Neuronal stem cell (in vitro differentiated cells): ENCODE measurements at regions not wholly inside any gene's neighbourhood (a gene's known extent, or its start where the extent isn't known, plus 50 kb on each side); places are given as distances from the start of the nearest gene placed in this dataset.
"Not testable (repeated sequence)": the region's sequence is repeated elsewhere in the genome, so short reads cannot be mapped to it uniquely, and the experiment has no call there.

Experiments
- DNase-seq: peaks from one replicate; pipeline ENCODE4 v3.0.0-alpha.2; 2013; ENCODE audit warnings: low spot score
- H2AFZ ChIP-seq: one replicate; pipeline ENCODE4 v1.6.1; 2013; ENCODE audit warnings: mild to moderate bottlenecking, low read length, inconsistent platforms
- H2AK5ac ChIP-seq: 2 replicates; pipeline ENCODE4 v1.6.1; 2013; ENCODE audit warnings: low read depth, mild to moderate bottlenecking, inconsistent platforms, low read length, moderate library complexity, mixed read lengths
- H2BK120ac ChIP-seq: 2 replicates; pipeline ENCODE4 v1.6.1; 2013; ENCODE audit warnings: low read depth, mild to moderate bottlenecking, inconsistent platforms, low read length, moderate library complexity, mixed read lengths
- H2BK12ac ChIP-seq: one replicate; pipeline ENCODE4 v1.6.1; 2013; ENCODE audit warnings: low read length, inconsistent platforms
- H2BK15ac ChIP-seq: 2 replicates; pipeline ENCODE4 v1.6.1; 2013; ENCODE audit warnings: mild to moderate bottlenecking, low read length, inconsistent platforms, mixed read lengths
- H2BK5ac ChIP-seq: one replicate; pipeline ENCODE4 v1.6.1; 2013; ENCODE audit warnings: inconsistent platforms, mild to moderate bottlenecking, low read length, moderate library complexity
- H3K14ac ChIP-seq: one replicate; pipeline ENCODE4 v1.6.1; 2013; ENCODE audit warnings: low read length, inconsistent platforms
- H3K18ac ChIP-seq: 2 replicates; pipeline ENCODE4 v1.6.1; 2013; ENCODE audit warnings: low read length, inconsistent platforms
- H3K23ac ChIP-seq: 2 replicates; pipeline ENCODE4 v1.6.1; 2013; ENCODE audit warnings: low read depth, mild to moderate bottlenecking, mixed read lengths, low read length, inconsistent platforms; ENCODE audit not compliant: poor library complexity
- H3K27ac ChIP-seq: replicated peaks from 3 replicates; pipeline ENCODE4 v1.5.1; 2013; ENCODE audit warnings: low read length, inconsistent platforms
- H3K27me3 ChIP-seq, 3 experiments: 2 replicates each; pipeline ENCODE4 v1.6.1; 2013; ENCODE audit warnings: low read length in 3 of 3, mild to moderate bottlenecking in 2 of 3, inconsistent platforms in 1 of 3, low read depth in 1 of 3, mixed read lengths in 1 of 3, moderate library complexity in 1 of 3; ENCODE audit not compliant: control insufficient read depth in 3 of 3, insufficient read depth in 3 of 3
- H3K36me3 ChIP-seq, 2 donors: replicated peaks in 1 of 2; 2 replicates each; pipeline ENCODE4 v1.6.1; 2013; ENCODE audit warnings: low read length in 2 of 2; ENCODE audit not compliant: control insufficient read depth in 2 of 2, insufficient read depth in 2 of 2
- H3K4ac ChIP-seq: 2 replicates; pipeline ENCODE4 v1.6.1; 2013; ENCODE audit warnings: inconsistent platforms, mild to moderate bottlenecking, low read length, moderate library complexity
- H3K4me1 ChIP-seq, 2 donors: 1 replicate in 1 of 2; 2 replicates in 1 of 2; pipeline ENCODE4 v1.6.1; 2013; ENCODE audit warnings: low read length in 2 of 2, low read depth in 1 of 2; ENCODE audit not compliant: control insufficient read depth in 2 of 2, insufficient read depth in 1 of 2
- H3K4me2 ChIP-seq: one replicate; pipeline ENCODE4 v1.6.1; 2013; ENCODE audit warnings: mild to moderate bottlenecking, low read length, inconsistent platforms; ENCODE audit not compliant: insufficient read depth, poor library complexity, severe bottlenecking
- H3K4me3 ChIP-seq, 2 donors: 2 replicates each; pipeline ENCODE4 v1.5.1; 2013; ENCODE audit warnings: low read length in 2 of 2, mild to moderate bottlenecking in 2 of 2, inconsistent platforms in 1 of 2, moderate library complexity in 1 of 2
- H3K79me1 ChIP-seq: one replicate; pipeline ENCODE4 v1.6.1; 2013; ENCODE audit warnings: low read depth, mild to moderate bottlenecking, inconsistent platforms, low read length, moderate library complexity
- H3K9ac ChIP-seq: one replicate; pipeline ENCODE4 v1.6.1; 2013; ENCODE audit warnings: mild to moderate bottlenecking, low read depth, low read length, inconsistent platforms; ENCODE audit not compliant: poor library complexity
- H3K9me3 ChIP-seq, 2 donors: replicated peaks in 1 of 2; 2 replicates each; pipeline versions ENCODE3 to v1.6.1; 2013; ENCODE audit warnings: low read length in 2 of 2, mild to moderate bottlenecking in 2 of 2, inconsistent platforms in 1 of 2, low read depth in 1 of 2, mixed read lengths in 1 of 2, moderate library complexity in 1 of 2; ENCODE audit not compliant: control insufficient read depth in 2 of 2, insufficient read depth in 1 of 2
- H4K8ac ChIP-seq: one replicate; pipeline ENCODE4 v1.6.1; 2013; ENCODE audit warnings: low read depth, mild to moderate bottlenecking, inconsistent platforms, low read length, moderate library complexity
- H4K91ac ChIP-seq: one replicate; pipeline ENCODE4 v1.6.1; 2013; ENCODE audit warnings: low read length, low read depth, mild to moderate bottlenecking, inconsistent platforms; ENCODE audit not compliant: poor library complexity
- WGBS, 2 donors: extraction: QIAGEN DNeasy Blood & Tissue Kit; methylation state at CpG; one replicate each; pipeline ENCODE4 v1.1.7; 2013; ENCODE audit warnings: missing lambda C conversion rate in 2 of 2, mixed read lengths in 1 of 2; ENCODE audit not compliant: insufficient read length in 2 of 2, insufficient replicate concordance in 1 of 2; ENCODE audit errors: extremely low coverage in 2 of 2; 5-methylcytosine and 5-hydroxymethylcytosine counted together

DNA sequence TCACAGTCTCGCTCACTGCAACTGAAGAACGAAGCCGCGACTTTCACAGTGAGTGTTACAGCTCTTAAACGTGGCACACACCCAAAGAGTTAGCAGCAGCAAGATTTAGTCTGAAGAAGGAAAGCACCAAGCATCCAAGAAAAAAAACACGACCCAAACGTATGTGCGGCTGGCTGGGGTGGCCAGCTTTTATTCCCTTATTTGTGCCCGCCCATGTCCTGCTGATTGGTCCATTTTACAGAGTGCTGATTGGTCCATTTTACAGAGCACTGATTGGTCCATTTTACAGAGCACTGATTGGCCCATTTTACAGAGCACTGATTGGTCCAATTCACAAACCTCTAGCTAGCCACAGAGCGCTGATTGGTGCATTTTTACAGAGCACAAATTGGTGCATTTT lies 323.0 kb upstream of the ATP10A start:
- H3K79me1 ChIP-seq, H3K4me3 ChIP-seq, H3K27ac ChIP-seq, H2BK15ac ChIP-seq, DNase-seq, H3K4me1 ChIP-seq, H3K36me3 ChIP-seq, H3K14ac ChIP-seq, H3K9me3 ChIP-seq, H4K8ac ChIP-seq, H3K9ac ChIP-seq, H2AK5ac ChIP-seq, H2BK120ac ChIP-seq, H3K23ac ChIP-seq, H4K91ac ChIP-seq, H2AFZ ChIP-seq, H3K27me3 ChIP-seq, H3K4me2 ChIP-seq, H2BK5ac ChIP-seq, H3K4ac ChIP-seq, H3K18ac ChIP-seq, H2BK12ac ChIP-seq: not testable (repeated sequence)
- WGBS, 2 donors, result no CpG with 5 or more reads among the region's 10 CpGs

GRCh38 chr15:26182441-26182840 lies 319.3 kb upstream of the ATP10A start:
- Histone ChIP-seq H2AK5ac (no peak overlapping the region), H3K4me3 (no peak overlapping the region), H3K18ac (no peak overlapping the region), H3K23ac (no peak overlapping the region), H3K4me2 (no peak overlapping the region), H2BK15ac (no peak overlapping the region), H3K14ac (no peak overlapping the region), H2BK120ac (no peak overlapping the region), H3K27me3 (no peaks in the 10 kb centered on the region), H3K9ac (no peak overlapping the region), H3K27ac (no peak overlapping the region), H4K91ac (no peak overlapping the region), H3K4me1 (peaks cover 6 to 7% of the 10 kb centered on the region in 2 donors), H4K8ac (no peak overlapping the region), H3K79me1 (no peaks in the 10 kb centered on the region), H2BK12ac (no peak overlapping the region), H2BK5ac (no peak overlapping the region), H2AFZ (no peak overlapping the region), H3K9me3 (peaks cover 0 to 2% of the 10 kb centered on the region in 2 donors), H3K4ac (no peak overlapping the region), H3K36me3 (peaks cover 0 to 2% of the 10 kb centered on the region in 2 donors)
- no peak for DNase-seq
- no CpG with 5 or more reads among the region's 2 CpGs for WGBS, 2 donors

DNA sequence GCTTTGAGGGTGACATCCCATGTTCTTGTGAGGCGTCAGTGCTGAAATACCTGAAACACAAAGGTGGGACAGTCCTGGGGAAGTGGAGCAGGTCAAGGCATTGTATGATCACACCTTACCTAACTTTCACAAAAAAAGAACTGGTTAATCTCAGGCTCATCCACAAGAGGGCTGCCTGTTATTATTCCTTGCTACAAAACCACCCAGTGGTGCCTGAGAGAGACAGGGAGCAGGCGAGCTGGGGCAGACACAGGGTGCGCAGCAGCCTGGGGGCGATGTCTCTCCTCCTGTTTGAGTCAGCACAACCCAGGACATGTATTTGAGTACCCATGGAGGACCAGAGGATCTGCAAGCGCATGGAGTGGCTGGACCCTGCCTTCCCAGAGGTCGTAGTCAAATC lies 316.8 kb upstream of the ATP10A start:
- Histone ChIP-seq H4K8ac (no peak overlapping the region), H3K9ac (no peak overlapping the region), H4K91ac (no peak overlapping the region), H3K36me3 (no peaks in the 10 kb centered on the region), H2BK15ac (no peak overlapping the region), H2BK12ac (no peak overlapping the region), H3K14ac (no peak overlapping the region), H3K9me3 (no peaks in the 10 kb centered on the region), H2BK120ac (no peak overlapping the region), H3K18ac (no peak overlapping the region), H3K4ac (no peak overlapping the region), H3K79me1 (no peaks in the 10 kb centered on the region), H3K27me3 (no peaks in the 10 kb centered on the region), H3K23ac (no peak overlapping the region), H3K4me1 (peaks cover 6 to 7% of the 10 kb centered on the region in 2 donors), H2AK5ac (no peak overlapping the region), H3K4me2 (no peak overlapping the region), H3K27ac (no peak overlapping the region), H2AFZ (no peak overlapping the region), H2BK5ac (no peak overlapping the region), H3K4me3 (no peak overlapping the region)
- WGBS, 2 donors, result no CpG with 5 or more reads among the region's 6 CpGs
- DNase-seq, result peak; percentile 17

- Histone ChIP-seq H4K8ac (no peak overlapping the region), H3K4me2 (no peak overlapping the region), H3K9me3 (no peaks in the 10 kb centered on the region), H3K4me1 (peaks cover 6 to 7% of the 10 kb centered on the region in 2 donors), H2AK5ac (no peak overlapping the region), H2BK15ac (no peak overlapping the region), H3K36me3 (no peaks in the 10 kb centered on the region), H3K14ac (no peak overlapping the region), H3K79me1 (no peaks in the 10 kb centered on the region), H3K9ac (no peak overlapping the region), H2BK12ac (no peak overlapping the region), H3K4ac (no peak overlapping the region), H2BK120ac (no peak overlapping the region), H3K23ac (no peak overlapping the region), H3K27ac (no peak overlapping the region), H2BK5ac (no peak overlapping the region), H2AFZ (peak overlapping the region; percentile 54), H3K27me3 (no peaks in the 10 kb centered on the region), H3K4me3 (no peak overlapping the region), H3K18ac (no peak overlapping the region), H4K91ac (no peak overlapping the region)
- no peak for DNase-seq
- no CpG with 5 or more reads among the region's 19 CpGs for WGBS, 2 donors
Observed at GRCh38 chr15:26178640-26179220, 315.6 kb upstream of the ATP10A start.
